Testis (tissue), 2 donors: ENCODE measurements at regions not wholly inside any gene's neighbourhood (a gene's known extent, or its start where the extent isn't known, plus 50 kb on each side); places are given as distances from the start of the nearest gene placed in this dataset.

ENCODE experiments used
- DNase-seq: peaks from one replicate; pipeline ENCODE4 v3.0.0-alpha.2; 2019
- H3K27ac ChIP-seq, 2 donors: fragments of 200-600 bp; sonication (generic); one replicate each; pipeline ENCODE4 v1.5.1; 2019
- H3K27me3 ChIP-seq: fragments of 200-600 bp; sonication (generic); one replicate; pipeline ENCODE4 v1.5.1; 2019
- H3K36me3 ChIP-seq: fragments of 200-600 bp; sonication (generic); one replicate; pipeline ENCODE4 v1.5.1; 2017; ENCODE audit warnings: low read depth; ENCODE audit errors: missing control alignments
- H3K4me1 ChIP-seq: fragments of 200-600 bp; sonication (generic); one replicate; pipeline ENCODE4 v1.5.1; 2019
- H3K4me3 ChIP-seq, 2 donors: fragments of 200-600 bp; sonication (generic); one replicate each; pipeline ENCODE4 v1.5.1; 2017 to 2019
- H3K9me3 ChIP-seq: fragments of 200-600 bp; sonication (generic); one replicate; pipeline ENCODE4 v1.5.1; 2017
- CTCF ChIP-seq, 3 experiments: fragments of 450-650 bp in 2 of 3; fragments of 200-600 bp in 1 of 3; sonication (generic) in 1 of 3; IDR thresholded peaks; one replicate each; pipeline ENCODE4 v1.5.1; 2016 to 2019; ENCODE audit warnings: antibody characterized with exemption in 3 of 3, mild to moderate bottlenecking in 2 of 3, moderate library complexity in 1 of 3
- POLR2A ChIP-seq: fragments of 450-650 bp; IDR thresholded peaks from one replicate; pipeline ENCODE4 v1.6.1; 2017; ENCODE audit warnings: antibody characterized with exemption, mild to moderate bottlenecking, moderate library complexity
- WGBS, 2 donors: methylation state at CpG; one replicate each; pipeline ENCODE4 v1.1.5; 2018; 5-methylcytosine and 5-hydroxymethylcytosine counted together
- intact Hi-C: fragments of 100-400 bp; cut with DNase I; formaldehyde crosslinking; loops from one replicate; pipeline ENCODE4 v1.15.1; 2023; ENCODE audit warnings: low total_unique reads

- intact Hi-C loops: no loop called here
- H3K27ac ChIP-seq: no peak overlapping the region
- no peaks in the 10 kb centered on the region for H3K27me3 ChIP-seq
- DNase-seq: no peak
- TF ChIP-seq CTCF (IDR thresholded peaks at IDR 0.05): no peak
- TF ChIP-seq POLR2A: no peak
- no peaks in the 10 kb centered on the region for H3K9me3 ChIP-seq
- no peaks in the 10 kb centered on the region for H3K36me3 ChIP-seq
- no peak overlapping the region for H3K4me3 ChIP-seq
- 93 to 95% methylated on average over 2 of the region's 2 CpGs for WGBS, 2 donors
- H3K4me1 ChIP-seq: no peaks in the 10 kb centered on the region
These were observed 926.6 kb upstream of the AUTS2 start for GRCh38 chr7:68671671-68672070.

- no peaks in the 10 kb centered on the region for H3K9me3 ChIP-seq
- TF ChIP-seq CTCF (IDR thresholded peaks at IDR 0.05): no peak
- no peak for TF ChIP-seq POLR2A
- no peaks in the 10 kb centered on the region for H3K4me1 ChIP-seq
- DNase-seq: no peak
- H3K27ac ChIP-seq: no peak overlapping the region
- intact Hi-C loops: no loop called here
- no peaks in the 10 kb centered on the region for H3K27me3 ChIP-seq
- 92 to 94% methylated on average over 3 of the region's 3 CpGs for WGBS, 2 donors
- H3K4me3 ChIP-seq: no peak overlapping the region
- no peaks in the 10 kb centered on the region for H3K36me3 ChIP-seq
These were observed 923.4 kb upstream of the AUTS2 start for GRCh38 chr7:68674826-68675225.

- no peak for DNase-seq
- Histone ChIP-seq H3K4me1 (no peaks in the 10 kb centered on the region), H3K9me3 (no peaks in the 10 kb centered on the region), H3K27me3 (no peaks in the 10 kb centered on the region), H3K4me3 (no peak overlapping the region), H3K27ac (no peak overlapping the region), H3K36me3 (no peaks in the 10 kb centered on the region)
- TF ChIP-seq CTCF (IDR thresholded peaks at IDR 0.05) (no peak), POLR2A (no peak)
- intact Hi-C loops: no loop called here
- 58 to 68% methylated on average over 13 of the region's 13 CpGs for WGBS, 2 donors
These were observed 921.3 kb upstream of the AUTS2 start for GRCh38 chr7:68676813-68677535.

- no peak overlapping the region for H3K27ac ChIP-seq
- 61 to 79% methylated on average over 4 of the region's 4 CpGs for WGBS, 2 donors
- TF ChIP-seq CTCF (IDR thresholded peaks at IDR 0.05) (no peak), POLR2A (no peak)
- H3K9me3 ChIP-seq: no peaks in the 10 kb centered on the region
- H3K4me1 ChIP-seq: no peaks in the 10 kb centered on the region
- DNase-seq: no peak
- intact Hi-C loops: no loop called here
- H3K27me3 ChIP-seq: no peaks in the 10 kb centered on the region
- no peaks in the 10 kb centered on the region for H3K36me3 ChIP-seq
- no peak overlapping the region for H3K4me3 ChIP-seq
These were observed 920.1 kb upstream of the AUTS2 start for GRCh38 chr7:68678196-68678595.
